Sigmoid colon (tissue), 6 donors: ENCODE measurements at regions not wholly inside any gene's neighbourhood (a gene's known extent, or its start where the extent isn't known, plus 50 kb on each side); places are given as distances from the start of the nearest gene placed in this dataset.

Experiments used
- DNase-seq: peaks from one replicate; pipeline ENCODE4 v3.0.0-alpha.2; 2019
- H3K27ac ChIP-seq, 4 donors: fragments of 200-600 bp; sonication (generic); one replicate each; pipeline ENCODE4 v1.5.1; 2016 to 2019; ENCODE audit warnings: mild to moderate bottlenecking in 1 of 4
- H3K27me3 ChIP-seq, 3 donors: fragments of 200-600 bp; sonication (generic); one replicate each; pipeline ENCODE4 v1.5.1; 2019; ENCODE audit warnings: mild to moderate bottlenecking in 1 of 3
- H3K36me3 ChIP-seq, 4 donors: fragments of 200-600 bp; sonication (generic); one replicate each; pipeline ENCODE4 v1.5.1; 2016 to 2019
- H3K4me1 ChIP-seq, 4 donors: fragments of 200-600 bp; sonication (generic); one replicate each; pipeline ENCODE4 v1.5.1; 2017 to 2019
- H3K4me3 ChIP-seq, 4 donors: fragments of 200-600 bp; sonication (generic); one replicate each; pipeline ENCODE4 v1.5.1; 2017 to 2019; ENCODE audit warnings: mild to moderate bottlenecking in 2 of 4, moderate library complexity in 1 of 4
- H3K9me3 ChIP-seq, 4 donors: fragments of 200-600 bp in 3 of 4; sonication (generic) in 3 of 4; one replicate each; pipeline versions ENCODE4 v1.5.1 to v1.6.1; 2013 to 2019
- CTCF ChIP-seq, 4 experiments: fragments of 450-650 bp in 3 of 4; fragments of 200-600 bp in 1 of 4; IDR thresholded peaks; one replicate each; pipeline ENCODE4 v1.5.1; 2016 to 2019; ENCODE audit warnings: antibody characterized with exemption in 4 of 4, mild to moderate bottlenecking in 3 of 4, moderate library complexity in 2 of 4
- EP300 ChIP-seq, 4 donors: sonication (generic); formaldehyde crosslinking; IDR thresholded peaks; one replicate each; pipeline ENCODE4 v1.6.1; 2017; ENCODE audit warnings: antibody characterized with exemption in 4 of 4
- POLR2A ChIP-seq, 2 donors: fragments of 450-650 bp; IDR thresholded peaks; one replicate each; pipeline ENCODE4 v1.6.1; 2016; ENCODE audit warnings: antibody characterized with exemption in 2 of 2, mild to moderate bottlenecking in 2 of 2, moderate library complexity in 2 of 2
- POLR2AphosphoS5 ChIP-seq, 4 donors: sonication (generic); formaldehyde crosslinking; IDR thresholded peaks; one replicate each; pipeline ENCODE4 v1.6.1; 2017; ENCODE audit warnings: antibody characterized with exemption in 4 of 4
- WGBS, 2 donors: extraction: QIAGEN DNeasy Blood & Tissue Kit; methylation state at CpG; one replicate each; pipeline ENCODE4 v1.1.7; 2013; 5-methylcytosine and 5-hydroxymethylcytosine counted together
- intact Hi-C: fragments of 100-400 bp; cut with DNase I; formaldehyde crosslinking; loops from one replicate; pipeline ENCODE4 v1.15.1; 2023
- donor health status: healthy with polysubstance abuse.
- donor health status: healthy.

DNA sequence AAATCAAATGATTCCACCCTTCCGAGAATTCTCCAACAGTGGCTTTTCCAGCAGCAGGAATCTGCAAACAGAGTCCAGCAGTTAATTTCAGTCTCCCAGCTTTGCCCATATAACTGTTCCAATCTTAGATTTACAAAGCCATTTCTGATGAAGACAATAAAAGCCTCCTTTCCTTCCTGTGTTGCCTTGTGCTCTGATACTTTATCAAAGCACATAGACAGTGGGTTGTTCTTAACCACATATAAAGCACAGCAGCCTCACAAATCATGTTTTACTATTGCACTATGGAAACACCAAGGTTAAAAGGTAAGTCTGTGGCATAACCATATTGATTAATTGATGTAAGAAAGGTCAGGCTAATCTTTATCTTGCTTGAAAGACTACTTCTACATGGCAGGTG, 89.8 kb upstream of the MMADHC start:
- DNase-seq, result no peak
- no peaks in the 10 kb centered on the region for H3K27me3 ChIP-seq
- TF ChIP-seq POLR2A (IDR thresholded peaks at IDR 0.05) (no peak), POLR2AphosphoS5 (IDR thresholded peaks at IDR 0.05) (no peak), CTCF (IDR thresholded peaks at IDR 0.05) (no peak), EP300 (IDR thresholded peaks at IDR 0.05) (no peak)
- H3K9me3 ChIP-seq, result no peaks in the 10 kb centered on the region
- H3K4me3 ChIP-seq, result no peak overlapping the region
- no peaks in the 10 kb centered on the region for H3K4me1 ChIP-seq
- H3K36me3 ChIP-seq, result no peaks in the 10 kb centered on the region
- 87 to 88% methylated on average over 1 of the region's 1 CpG for WGBS, 2 donors
- intact Hi-C loops, result no loop called here
- H3K27ac ChIP-seq, result no peak overlapping the region

GRCh38 chr2:149670086-149670485, 82.5 kb upstream of the MMADHC start:
- Histone ChIP-seq H3K27ac (no peak overlapping the region), H3K36me3 (no peaks in the 10 kb centered on the region), H3K4me1 (no peaks in the 10 kb centered on the region), H3K4me3 (no peak overlapping the region), H3K9me3 (no peaks in the 10 kb centered on the region), H3K27me3 (no peaks in the 10 kb centered on the region)
- no peak for TF ChIP-seq EP300 (IDR thresholded peaks at IDR 0.05)
- no peak for TF ChIP-seq CTCF (IDR thresholded peaks at IDR 0.05)
- TF ChIP-seq POLR2A (IDR thresholded peaks at IDR 0.05), result no peak
- TF ChIP-seq POLR2AphosphoS5 (IDR thresholded peaks at IDR 0.05), result no peak
- 94 to 96% methylated on average over 2 of the region's 2 CpGs for WGBS, 2 donors
- no peak for DNase-seq
- intact Hi-C loops, result no loop called here

DNA sequence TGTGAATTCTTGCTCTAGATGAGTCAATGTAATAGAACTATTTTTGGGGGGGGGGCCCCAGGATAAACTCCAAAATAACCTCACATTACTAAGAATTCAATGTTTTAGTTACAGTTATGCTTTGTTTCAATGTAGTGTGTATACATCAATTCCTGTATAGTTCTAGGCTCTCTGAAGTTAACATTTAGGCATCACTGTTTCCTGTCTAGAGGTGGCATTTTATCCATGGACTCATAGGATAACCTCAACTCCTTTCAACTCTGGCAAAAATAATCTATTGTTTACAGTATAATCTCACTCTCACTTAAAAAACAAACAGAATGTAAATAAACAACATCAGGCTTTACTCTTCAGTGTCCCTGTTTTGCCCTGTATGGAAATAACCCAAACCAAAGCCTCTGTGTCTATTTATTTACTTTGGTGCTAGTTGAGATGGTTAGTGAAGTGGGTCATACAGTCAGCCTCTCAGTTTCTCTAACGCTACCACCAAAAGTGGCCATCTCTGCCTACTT, 79.3 kb upstream of the MMADHC start:
- intact Hi-C loops, result no loop called here
- Histone ChIP-seq H3K36me3 (no peaks in the 10 kb centered on the region), H3K4me3 (no peak overlapping the region), H3K9me3 (no peaks in the 10 kb centered on the region), H3K4me1 (peaks cover 0 to 3% (median 0%) of the 10 kb centered on the region in 4 donors), H3K27ac (no peak overlapping the region), H3K27me3 (no peaks in the 10 kb centered on the region)
- WGBS, 2 donors, result 87 to 90% methylated on average over 1 of the region's 1 CpG
- TF ChIP-seq CTCF (IDR thresholded peaks at IDR 0.05), result no peak
- TF ChIP-seq POLR2AphosphoS5 (IDR thresholded peaks at IDR 0.05), result no peak
- TF ChIP-seq POLR2A (IDR thresholded peaks at IDR 0.05), result no peak
- no peak for TF ChIP-seq EP300 (IDR thresholded peaks at IDR 0.05)
- DNase-seq, result no peak

GRCh38 chr2:149664896-149665295, 77.3 kb upstream of the MMADHC start:
- H3K36me3 ChIP-seq, result no peaks in the 10 kb centered on the region
- 97 to 100% methylated on average over 3 of the region's 3 CpGs for WGBS, 2 donors
- peaks cover 0 to 5% (median 0%) of the 10 kb centered on the region in 4 donors for H3K4me1 ChIP-seq
- DNase-seq, result no peak
- no peaks in the 10 kb centered on the region for H3K27me3 ChIP-seq
- no peak overlapping the region for H3K27ac ChIP-seq
- intact Hi-C loops, result no loop called here
- TF ChIP-seq EP300 (IDR thresholded peaks at IDR 0.05) (no peak), CTCF (IDR thresholded peaks at IDR 0.05) (no peak), POLR2A (IDR thresholded peaks at IDR 0.05) (no peak), POLR2AphosphoS5 (IDR thresholded peaks at IDR 0.05) (no peak)
- no peak overlapping the region for H3K4me3 ChIP-seq
- H3K9me3 ChIP-seq, result no peaks in the 10 kb centered on the region

- TF ChIP-seq EP300 (IDR thresholded peaks at IDR 0.05) (no peak), CTCF (IDR thresholded peaks at IDR 0.05) (no peak)
- H3K4me1 ChIP-seq, result peaks cover 0 to 5% (median 0%) of the 10 kb centered on the region in 4 donors
- DNase-seq, result no peak
- no peaks in the 10 kb centered on the region for H3K27me3 ChIP-seq
- H3K36me3 ChIP-seq, result no peaks in the 10 kb centered on the region
- no peak overlapping the region for H3K27ac ChIP-seq
- intact Hi-C loops, result no loop called here
- H3K9me3 ChIP-seq, result no peaks in the 10 kb centered on the region
- H3K4me3 ChIP-seq, result no peak overlapping the region
Observed at GRCh38 chr2:149662556-149662955, 75.0 kb upstream of the MMADHC start.
